ENCODE measurements at regions not wholly inside any gene's neighbourhood (a gene's known extent, or its start where the extent isn't known, plus 50 kb on each side); places are given as distances from the start of the nearest gene placed in this dataset.

DNA sequence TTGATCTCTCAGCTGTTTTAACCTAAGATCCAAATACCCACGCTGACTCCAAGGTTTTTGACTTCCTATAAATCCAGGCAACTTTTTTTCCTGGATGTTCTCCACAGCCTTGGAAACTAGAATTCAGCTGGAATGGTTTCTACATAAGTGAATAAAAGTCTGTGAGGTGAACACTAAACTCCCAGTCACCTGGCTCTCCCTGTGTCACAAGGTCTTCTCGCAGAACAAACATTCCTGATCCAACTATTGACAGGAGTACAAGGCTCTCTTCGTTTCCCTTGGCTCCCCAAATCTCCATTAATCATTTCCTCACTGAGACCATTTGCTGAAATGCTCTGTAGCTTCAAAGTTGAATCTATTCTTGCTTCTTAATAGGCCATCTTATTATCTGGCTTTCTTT is 265.7 kb downstream of the ADGRG6 start:
- Histone ChIP-seq H3K4me3 (no peak overlapping the region), H3K9me3 (no peaks in the 10 kb centered on the region), H3K27ac (no peak overlapping the region), H3K27me3 (no peaks in the 10 kb centered on the region), H3K4me1 (peaks cover 0 to 30% (median 9%) of the 10 kb centered on the region in 9 donors), H3K36me3 (no peaks in the 10 kb centered on the region)
- WGBS, 2 donors, result 88% methylated on average over 3 of the region's 3 CpGs
- ATAC-seq (no peak), DNase-seq (no peak)
- TF ChIP-seq, protein P1, sequence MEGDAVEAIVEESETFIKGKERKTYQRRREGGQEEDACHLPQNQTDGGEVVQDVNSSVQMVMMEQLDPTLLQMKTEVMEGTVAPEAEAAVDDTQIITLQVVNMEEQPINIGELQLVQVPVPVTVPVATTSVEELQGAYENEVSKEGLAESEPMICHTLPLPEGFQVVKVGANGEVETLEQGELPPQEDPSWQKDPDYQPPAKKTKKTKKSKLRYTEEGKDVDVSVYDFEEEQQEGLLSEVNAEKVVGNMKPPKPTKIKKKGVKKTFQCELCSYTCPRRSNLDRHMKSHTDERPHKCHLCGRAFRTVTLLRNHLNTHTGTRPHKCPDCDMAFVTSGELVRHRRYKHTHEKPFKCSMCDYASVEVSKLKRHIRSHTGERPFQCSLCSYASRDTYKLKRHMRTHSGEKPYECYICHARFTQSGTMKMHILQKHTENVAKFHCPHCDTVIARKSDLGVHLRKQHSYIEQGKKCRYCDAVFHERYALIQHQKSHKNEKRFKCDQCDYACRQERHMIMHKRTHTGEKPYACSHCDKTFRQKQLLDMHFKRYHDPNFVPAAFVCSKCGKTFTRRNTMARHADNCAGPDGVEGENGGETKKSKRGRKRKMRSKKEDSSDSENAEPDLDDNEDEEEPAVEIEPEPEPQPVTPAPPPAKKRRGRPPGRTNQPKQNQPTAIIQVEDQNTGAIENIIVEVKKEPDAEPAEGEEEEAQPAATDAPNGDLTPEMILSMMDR (IDR thresholded peaks at IDR 0.05), result no peak
- intact Hi-C loops (cut with DNase I), result loop anchor here in 3 of 10 donors (10.0 kb wide), 2 partner anchors 857 to 867 kb away; no protein-coding TSS in a partner anchor

DNA sequence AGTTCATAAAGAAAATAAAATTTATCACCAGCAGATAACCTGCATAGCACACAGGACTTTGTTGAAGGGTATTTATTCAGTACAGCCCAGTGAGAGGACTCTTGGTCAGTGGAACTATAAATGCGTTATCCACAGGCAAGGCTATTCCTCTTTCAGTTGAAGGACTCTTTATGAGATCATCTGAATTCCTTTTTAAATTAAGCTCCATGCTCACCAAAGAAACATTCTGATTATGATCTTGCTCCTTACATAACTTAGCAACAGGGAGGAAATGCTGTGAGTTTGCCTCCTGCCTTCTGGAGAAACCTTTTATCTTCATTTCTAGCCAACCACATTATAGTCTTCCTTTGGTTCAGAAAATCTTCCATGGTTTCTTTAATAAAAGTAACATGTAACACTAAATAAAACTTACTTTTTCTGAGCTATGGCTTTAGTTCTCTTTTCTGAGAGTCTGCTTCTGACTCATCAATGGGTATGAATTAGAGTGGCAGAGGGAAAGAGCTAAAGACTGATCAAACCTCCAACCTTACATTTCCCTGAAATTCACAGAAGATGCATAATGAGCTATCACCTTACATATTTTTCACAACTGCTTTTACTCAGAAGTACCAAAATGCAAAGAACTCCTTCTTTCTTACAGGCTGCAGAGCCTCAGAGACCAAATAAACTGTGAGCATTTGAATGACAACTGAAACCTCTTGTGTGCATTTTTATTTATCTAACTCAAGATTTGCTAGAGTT is 267.2 kb downstream of the ADGRG6 start:
- WGBS, 2 donors, result 36 to 54% methylated on average over 1 of the region's 1 CpG
- intact Hi-C loops (cut with DNase I), result loop anchor here in 4 of 10 donors (2.0 to 10.0 kb wide), 3 partner anchors 856 to 866 kb away; no protein-coding TSS in a partner anchor
- H3K4me1 ChIP-seq, result peaks cover 0 to 30% (median 9%) of the 10 kb centered on the region in 9 donors
- H3K27me3 ChIP-seq, result no peaks in the 10 kb centered on the region
- peaks cover 0 to 11% (median 0%) of the 10 kb centered on the region in 11 donors for H3K9me3 ChIP-seq
- peak overlapping the region in 1 of 10 donors; percentile 16 for H3K27ac ChIP-seq
- TF ChIP-seq, protein P1 (IDR thresholded peaks at IDR 0.05), result no peak
- ATAC-seq, result peak in 4 of 8 donors; percentile 27 to 65 (median 59)
- no peak for DNase-seq
- H3K36me3 ChIP-seq, result no peaks in the 10 kb centered on the region
- H3K4me3 ChIP-seq, result no peak overlapping the region

DNA sequence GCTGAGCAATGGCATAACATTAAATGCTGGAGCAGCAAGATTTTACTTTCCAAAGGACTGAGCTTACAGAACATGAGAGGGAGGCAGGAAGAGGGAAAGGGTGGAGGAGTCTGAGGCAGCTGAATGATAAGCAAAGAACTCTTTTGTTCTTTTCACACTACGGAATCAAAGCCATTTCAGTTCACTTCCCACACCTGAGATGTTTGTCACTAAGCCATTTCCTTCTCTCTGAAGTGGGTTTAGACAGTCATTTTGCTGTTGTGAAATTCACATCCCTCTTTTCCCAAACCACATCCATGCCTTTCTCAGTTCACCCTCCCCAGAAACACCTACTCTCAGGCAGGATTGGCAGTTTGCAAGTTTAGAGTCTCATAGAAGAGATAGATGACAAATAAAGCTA is 267.9 kb downstream of the ADGRG6 start:
- intact Hi-C loops (cut with DNase I), result loop anchor here in 4 of 10 donors (2.0 to 10.0 kb wide), 3 partner anchors 855 to 865 kb away; no protein-coding TSS in a partner anchor
- 16 to 25% methylated on average over 1 of the region's 1 CpG for whole genome bisulfite sequencing, 2 donors

DNA sequence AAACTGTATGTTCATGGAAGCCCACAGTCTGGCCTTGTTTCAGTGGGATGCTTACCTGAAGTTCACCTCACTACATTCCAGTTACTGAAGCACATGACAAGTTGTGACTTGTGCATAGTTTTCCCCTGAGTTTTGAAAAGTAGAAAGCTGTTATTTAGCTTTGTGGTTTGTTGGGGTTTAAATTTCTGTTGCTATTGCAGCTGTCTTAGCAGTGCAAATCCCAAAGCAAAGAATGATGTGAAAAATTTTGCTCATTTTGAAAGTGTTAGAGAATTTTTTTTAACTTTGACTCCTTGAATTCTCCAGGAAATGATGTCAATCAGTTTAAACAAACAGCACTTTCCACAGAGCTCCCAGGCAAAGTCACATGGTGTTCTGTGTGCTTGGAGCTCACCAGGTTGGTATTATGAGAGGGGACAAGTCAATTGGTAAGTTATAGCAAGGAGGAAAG is 268.4 kb downstream of the ADGRG6 start:
- H3K27ac ChIP-seq, result no peak overlapping the region
- TF ChIP-seq, protein P1 (IDR thresholded peaks at IDR 0.05), result no peak
- H3K9me3 ChIP-seq, result peaks cover 0 to 19% (median 0%) of the 10 kb centered on the region in 11 donors
- peak in 1 of 8 donors; percentile 48 for ATAC-seq
- no peak overlapping the region for H3K4me3 ChIP-seq
- no peaks in the 10 kb centered on the region for H3K36me3 ChIP-seq
- intact Hi-C loops (cut with DNase I), result no loop called here
- no peaks in the 10 kb centered on the region for H3K27me3 ChIP-seq
- no peak for DNase-seq
- peaks cover 0 to 30% (median 9%) of the 10 kb centered on the region in 9 donors for H3K4me1 ChIP-seq

More for the DNA sequence above, 267.9 kb downstream of the ADGRG6 start:
- DNase-seq, result no peak
- Histone ChIP-seq H3K27me3 (no peaks in the 10 kb centered on the region), H3K4me1 (peaks cover 0 to 30% (median 9%) of the 10 kb centered on the region in 9 donors), H3K4me3 (no peak overlapping the region), H3K9me3 (peaks cover 0 to 15% (median 0%) of the 10 kb centered on the region in 11 donors), H3K36me3 (no peaks in the 10 kb centered on the region), H3K27ac (no peak overlapping the region)
- TF ChIP-seq, protein P1 (IDR thresholded peaks at IDR 0.05), result no peak
- peak in 1 of 8 donors; percentile 33 for ATAC-seq
